ENCODE measurements at regions not wholly inside any gene's neighbourhood (a gene's known extent, or its start where the extent isn't known, plus 50 kb on each side); places are given as distances from the start of the nearest gene placed in this dataset.

DNA sequence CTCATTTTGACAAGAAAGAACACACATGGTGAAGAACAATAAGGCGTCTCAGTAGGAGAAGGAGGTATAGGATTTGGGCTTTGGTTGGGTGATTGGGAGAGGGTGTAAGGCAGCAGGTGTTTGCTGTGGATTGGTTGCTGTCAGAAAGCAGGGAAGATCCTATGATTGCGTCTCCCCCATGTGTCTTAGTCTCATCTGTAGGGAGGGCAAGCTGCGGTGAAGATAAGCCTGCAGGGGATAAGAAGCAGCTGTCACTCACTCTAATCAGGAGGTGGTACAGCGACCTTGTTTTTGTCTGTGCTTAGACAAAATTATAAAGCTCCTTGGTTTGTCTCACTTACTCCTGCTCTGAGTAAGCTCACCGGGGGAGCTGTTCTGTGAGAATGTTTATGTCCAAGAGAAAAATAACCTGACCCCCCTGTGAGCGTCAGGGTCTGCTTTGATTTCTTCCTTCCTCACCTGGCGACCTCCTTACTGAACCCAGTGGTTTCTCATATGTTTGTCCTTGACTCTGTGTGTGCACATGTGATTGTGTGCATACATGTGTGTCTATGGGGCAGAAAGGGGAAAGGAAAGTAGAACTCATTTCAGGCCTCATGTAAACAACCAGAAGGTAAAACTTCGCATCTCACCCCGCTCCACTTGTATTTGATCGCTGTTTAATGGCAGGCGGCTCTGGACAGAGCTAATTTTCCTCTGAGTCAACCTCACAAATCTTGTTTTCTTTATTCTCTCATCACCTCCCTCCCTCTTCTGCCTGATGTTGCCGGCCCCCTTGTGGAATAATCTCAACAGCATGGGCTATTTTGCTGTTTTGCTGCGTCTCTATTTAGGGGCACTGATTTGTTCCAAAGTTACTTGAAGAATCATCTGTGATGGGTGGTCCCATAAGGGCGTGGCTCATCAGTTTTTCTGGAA is 105.6 kb downstream of the TENT4A start:
- TF ChIP-seq POLR2AphosphoS5 (IDR thresholded peaks at IDR 0.05; ENCODE audit: low read depth, low read length) = no peak
- TF ChIP-seq, protein P1, sequence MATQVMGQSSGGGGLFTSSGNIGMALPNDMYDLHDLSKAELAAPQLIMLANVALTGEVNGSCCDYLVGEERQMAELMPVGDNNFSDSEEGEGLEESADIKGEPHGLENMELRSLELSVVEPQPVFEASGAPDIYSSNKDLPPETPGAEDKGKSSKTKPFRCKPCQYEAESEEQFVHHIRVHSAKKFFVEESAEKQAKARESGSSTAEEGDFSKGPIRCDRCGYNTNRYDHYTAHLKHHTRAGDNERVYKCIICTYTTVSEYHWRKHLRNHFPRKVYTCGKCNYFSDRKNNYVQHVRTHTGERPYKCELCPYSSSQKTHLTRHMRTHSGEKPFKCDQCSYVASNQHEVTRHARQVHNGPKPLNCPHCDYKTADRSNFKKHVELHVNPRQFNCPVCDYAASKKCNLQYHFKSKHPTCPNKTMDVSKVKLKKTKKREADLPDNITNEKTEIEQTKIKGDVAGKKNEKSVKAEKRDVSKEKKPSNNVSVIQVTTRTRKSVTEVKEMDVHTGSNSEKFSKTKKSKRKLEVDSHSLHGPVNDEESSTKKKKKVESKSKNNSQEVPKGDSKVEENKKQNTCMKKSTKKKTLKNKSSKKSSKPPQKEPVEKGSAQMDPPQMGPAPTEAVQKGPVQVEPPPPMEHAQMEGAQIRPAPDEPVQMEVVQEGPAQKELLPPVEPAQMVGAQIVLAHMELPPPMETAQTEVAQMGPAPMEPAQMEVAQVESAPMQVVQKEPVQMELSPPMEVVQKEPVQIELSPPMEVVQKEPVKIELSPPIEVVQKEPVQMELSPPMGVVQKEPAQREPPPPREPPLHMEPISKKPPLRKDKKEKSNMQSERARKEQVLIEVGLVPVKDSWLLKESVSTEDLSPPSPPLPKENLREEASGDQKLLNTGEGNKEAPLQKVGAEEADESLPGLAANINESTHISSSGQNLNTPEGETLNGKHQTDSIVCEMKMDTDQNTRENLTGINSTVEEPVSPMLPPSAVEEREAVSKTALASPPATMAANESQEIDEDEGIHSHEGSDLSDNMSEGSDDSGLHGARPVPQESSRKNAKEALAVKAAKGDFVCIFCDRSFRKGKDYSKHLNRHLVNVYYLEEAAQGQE (IDR thresholded peaks at IDR 0.05; ENCODE audit: insufficient read depth in 1 of 2, low read depth in 2 of 2, low read length in 2 of 2) = no peak
- TF ChIP-seq TAF1 (IDR thresholded peaks at IDR 0.05; ENCODE audit: borderline replicate concordance, insufficient read depth, low read length) = no peak
- no peak for TF ChIP-seq SIN3A (IDR thresholded peaks at IDR 0.05; ENCODE audit: borderline replicate concordance, insufficient read depth, low read length)
- TF ChIP-seq FOXP2 (optimal IDR thresholded peaks at IDR 0.05; ENCODE audit: borderline replicate concordance, extremely low read depth, extremely low read length, insufficient read depth) = no peak
